ENCODE measurements at regions not wholly inside any gene's neighbourhood (a gene's known extent, or its start where the extent isn't known, plus 50 kb on each side); places are given as distances from the start of the nearest gene placed in this dataset.

DNA sequence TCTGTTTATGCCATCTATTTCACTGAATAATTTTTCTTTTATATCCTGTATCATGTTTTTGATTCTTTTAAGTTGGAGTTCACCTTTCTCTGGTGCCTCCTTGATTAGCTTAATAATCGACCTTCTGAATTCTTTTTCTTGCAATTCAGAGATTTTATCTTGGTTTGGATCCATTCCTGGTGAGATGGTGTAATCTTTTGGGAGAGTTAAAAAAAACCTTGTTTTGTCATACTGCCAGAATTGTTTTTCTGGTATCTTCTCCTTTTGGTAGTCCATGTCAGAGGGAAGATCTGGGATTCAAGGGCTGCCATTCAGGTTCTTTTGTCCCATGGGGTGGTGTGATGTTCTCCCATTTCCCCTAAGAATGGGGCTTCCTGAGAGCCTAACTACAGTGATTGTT is 800.8 kb upstream of the TYRP1 start:
- ChIA-PET POLR2A (no interaction called here), CTCF (no interaction called here)
- no peak for TF ChIP-seq HDGF (IDR thresholded peaks at IDR 0.05; ENCODE audit: borderline replicate concordance)
- TF ChIP-seq FOXM1 (IDR thresholded peaks at IDR 0.05; ENCODE audit: borderline replicate concordance), result no peak
- TF ChIP-seq CTBP1 (IDR thresholded peaks at IDR 0.05; ENCODE audit: borderline replicate concordance), result no peak
- TF ChIP-seq FOXA1 (IDR thresholded peaks at IDR 0.05), result no peak
- TF ChIP-seq SP1 (IDR thresholded peaks at IDR 0.05), result no peak
- no peak for TF ChIP-seq NFRKB (IDR thresholded peaks at IDR 0.05)
- TF ChIP-seq BHLHE40 (IDR thresholded peaks at IDR 0.05; ENCODE audit: borderline replicate concordance), result no peak
- TF ChIP-seq, protein P1, sequence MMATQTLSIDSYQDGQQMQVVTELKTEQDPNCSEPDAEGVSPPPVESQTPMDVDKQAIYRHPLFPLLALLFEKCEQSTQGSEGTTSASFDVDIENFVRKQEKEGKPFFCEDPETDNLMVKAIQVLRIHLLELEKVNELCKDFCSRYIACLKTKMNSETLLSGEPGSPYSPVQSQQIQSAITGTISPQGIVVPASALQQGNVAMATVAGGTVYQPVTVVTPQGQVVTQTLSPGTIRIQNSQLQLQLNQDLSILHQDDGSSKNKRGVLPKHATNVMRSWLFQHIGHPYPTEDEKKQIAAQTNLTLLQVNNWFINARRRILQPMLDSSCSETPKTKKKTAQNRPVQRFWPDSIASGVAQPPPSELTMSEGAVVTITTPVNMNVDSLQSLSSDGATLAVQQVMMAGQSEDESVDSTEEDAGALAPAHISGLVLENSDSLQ (IDR thresholded peaks at IDR 0.05), result no peak
- no peak for TF ChIP-seq ELF4 (IDR thresholded peaks at IDR 0.05)
- TF ChIP-seq L3MBTL2 (conservative IDR thresholded peaks at IDR 0.05), result no peak
- no peak for TF ChIP-seq TARDBP (IDR thresholded peaks at IDR 0.05)
- TF ChIP-seq SUZ12 (IDR thresholded peaks at IDR 0.05), result no peak
- TF ChIP-seq ZNF384 (IDR thresholded peaks at IDR 0.05), result no peak
- TF ChIP-seq FOXK2 (IDR thresholded peaks at IDR 0.05), result no peak
- no peak for TF ChIP-seq ARNT (IDR thresholded peaks at IDR 0.05)
- no peak for TF ChIP-seq LEF1 (IDR thresholded peaks at IDR 0.05; ENCODE audit: borderline replicate concordance)
- no peak for DNase-seq (ENCODE audit: extremely low spot score)

DNA sequence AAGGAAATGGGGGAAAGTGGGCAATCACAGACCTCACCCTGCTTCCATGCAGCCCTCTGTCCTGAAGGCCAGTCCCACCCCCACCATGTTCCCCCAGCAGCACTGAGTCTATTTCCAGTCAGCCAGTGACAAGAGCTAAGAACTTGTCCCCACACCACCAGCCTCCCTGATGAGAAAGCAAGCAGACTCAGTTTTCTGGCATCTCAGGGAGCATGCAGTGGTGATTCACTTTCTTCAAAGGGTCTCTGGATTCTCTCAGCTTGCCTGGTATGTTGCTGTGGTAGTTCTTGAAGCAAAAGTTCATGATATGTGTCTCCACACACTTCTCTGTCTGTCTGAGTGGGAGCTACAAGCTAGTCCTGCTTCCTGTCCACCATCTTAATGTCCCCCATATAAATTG is 799.9 kb upstream of the TYRP1 start:
- TF ChIP-seq ARNT (IDR thresholded peaks at IDR 0.05) (no peak), L3MBTL2 (conservative IDR thresholded peaks at IDR 0.05) (no peak), FOXK2 (IDR thresholded peaks at IDR 0.05) (no peak), TARDBP (IDR thresholded peaks at IDR 0.05) (no peak), SUZ12 (IDR thresholded peaks at IDR 0.05) (no peak), FOXA1 (IDR thresholded peaks at IDR 0.05) (no peak), FOXM1 (IDR thresholded peaks at IDR 0.05; ENCODE audit: borderline replicate concordance) (no peak), SP1 (IDR thresholded peaks at IDR 0.05) (no peak), LEF1 (IDR thresholded peaks at IDR 0.05; ENCODE audit: borderline replicate concordance) (no peak), BHLHE40 (IDR thresholded peaks at IDR 0.05; ENCODE audit: borderline replicate concordance) (no peak), ZNF384 (IDR thresholded peaks at IDR 0.05) (no peak), NFRKB (IDR thresholded peaks at IDR 0.05) (no peak), HDGF (IDR thresholded peaks at IDR 0.05; ENCODE audit: borderline replicate concordance) (no peak), CTBP1 (IDR thresholded peaks at IDR 0.05; ENCODE audit: borderline replicate concordance) (no peak), ELF4 (IDR thresholded peaks at IDR 0.05) (no peak)
- TF ChIP-seq, protein P1 (IDR thresholded peaks at IDR 0.05), result no peak
- CTCF ChIA-PET, result no interaction called here
- no peak for DNase-seq (ENCODE audit: extremely low spot score)
- POLR2A ChIA-PET, result no interaction called here

DNA sequence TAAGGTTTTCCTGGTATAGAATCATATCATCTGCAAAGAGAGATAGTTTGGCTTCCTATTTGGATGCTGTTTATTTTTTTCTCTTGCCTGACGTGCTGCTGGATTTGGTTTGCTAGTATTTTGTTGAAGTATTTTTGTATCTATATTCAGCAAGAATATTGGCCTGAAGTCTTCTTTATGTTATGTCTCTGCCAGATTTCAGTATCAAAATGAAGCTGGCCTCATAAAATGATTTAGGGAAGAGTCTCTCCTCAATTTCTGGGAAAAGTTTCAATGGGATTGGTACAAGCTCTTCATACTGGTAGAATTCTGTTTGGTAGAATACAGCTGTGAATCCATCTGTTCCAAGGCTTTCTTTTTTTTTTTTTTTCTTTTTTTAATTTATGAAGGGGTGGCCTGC is 799.0 kb upstream of the TYRP1 start:
- POLR2A ChIA-PET, result no interaction called here
- no peak for DNase-seq (ENCODE audit: extremely low spot score)
- TF ChIP-seq L3MBTL2 (conservative IDR thresholded peaks at IDR 0.05), result no peak
- no peak for TF ChIP-seq ELF4 (IDR thresholded peaks at IDR 0.05)
- TF ChIP-seq LEF1 (IDR thresholded peaks at IDR 0.05; ENCODE audit: borderline replicate concordance), result no peak
- no peak for TF ChIP-seq SP1 (IDR thresholded peaks at IDR 0.05)
- no peak for TF ChIP-seq TARDBP (IDR thresholded peaks at IDR 0.05)
- no peak for TF ChIP-seq CTBP1 (IDR thresholded peaks at IDR 0.05; ENCODE audit: borderline replicate concordance)
- no peak for TF ChIP-seq FOXK2 (IDR thresholded peaks at IDR 0.05)
- no peak for TF ChIP-seq FOXA1 (IDR thresholded peaks at IDR 0.05)
- CTCF ChIA-PET, result no interaction called here

DNA sequence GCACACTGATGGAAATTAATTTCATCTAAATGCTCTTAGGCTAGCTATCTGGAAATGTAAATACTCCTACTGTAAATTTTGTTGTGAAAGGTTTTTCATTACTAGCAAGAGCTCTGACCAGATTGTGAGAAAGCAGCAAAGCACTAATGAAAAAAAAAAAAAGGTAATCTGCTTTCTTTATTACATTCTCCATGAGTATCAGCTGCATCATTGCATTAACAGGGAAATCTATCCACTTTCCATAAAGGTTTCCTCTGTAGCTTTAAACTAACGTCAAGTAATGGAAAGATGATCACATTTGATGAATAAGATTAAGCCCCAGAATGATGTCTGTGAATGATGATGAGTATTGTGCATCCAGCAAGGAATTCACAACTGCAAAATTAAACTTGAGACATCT is 790.6 kb upstream of the TYRP1 start:
- CTCF ChIA-PET, result no interaction called here
- DNase-seq (ENCODE audit: extremely low spot score), result no peak
- POLR2A ChIA-PET, result no interaction called here
- TF ChIP-seq CTBP1 (IDR thresholded peaks at IDR 0.05; ENCODE audit: borderline replicate concordance) (no peak), NFRKB (IDR thresholded peaks at IDR 0.05) (no peak), ZNF384 (IDR thresholded peaks at IDR 0.05) (no peak), BHLHE40 (IDR thresholded peaks at IDR 0.05; ENCODE audit: borderline replicate concordance) (no peak), ELF4 (IDR thresholded peaks at IDR 0.05) (no peak), TARDBP (IDR thresholded peaks at IDR 0.05) (no peak), ARNT (IDR thresholded peaks at IDR 0.05) (no peak), FOXM1 (IDR thresholded peaks at IDR 0.05; ENCODE audit: borderline replicate concordance) (no peak), HDGF (IDR thresholded peaks at IDR 0.05; ENCODE audit: borderline replicate concordance) (no peak), SP1 (IDR thresholded peaks at IDR 0.05) (no peak), FOXA1 (IDR thresholded peaks at IDR 0.05) (no peak), LEF1 (IDR thresholded peaks at IDR 0.05; ENCODE audit: borderline replicate concordance) (no peak), L3MBTL2 (conservative IDR thresholded peaks at IDR 0.05) (no peak), FOXK2 (IDR thresholded peaks at IDR 0.05) (no peak), SUZ12 (IDR thresholded peaks at IDR 0.05) (no peak)
- TF ChIP-seq, protein P1 (IDR thresholded peaks at IDR 0.05), result no peak

DNA sequence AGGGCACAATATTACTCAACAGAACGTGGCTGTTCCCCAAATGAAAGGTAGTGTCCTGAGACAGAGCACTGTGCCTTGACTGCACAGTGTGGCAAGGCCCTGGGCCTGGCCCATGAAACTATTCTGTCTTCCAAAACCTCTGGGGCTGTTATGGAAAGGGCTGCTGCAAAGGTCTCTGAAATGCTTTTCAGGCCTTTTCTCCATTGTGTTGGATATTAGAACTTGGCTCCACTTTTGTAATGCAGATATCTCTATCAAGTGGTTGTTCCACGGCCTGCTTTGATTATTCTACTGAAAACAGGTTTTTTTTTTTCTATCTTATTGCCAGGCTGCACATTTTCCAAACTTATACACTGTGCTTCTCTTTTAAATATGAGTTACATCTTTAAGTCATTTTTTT is 777.5 kb upstream of the TYRP1 start:
- no peak for DNase-seq (ENCODE audit: extremely low spot score)
- CTCF ChIA-PET, result no interaction called here
- POLR2A ChIA-PET, result no interaction called here
- TF ChIP-seq LEF1 (IDR thresholded peaks at IDR 0.05; ENCODE audit: borderline replicate concordance), result no peak
- no peak for TF ChIP-seq SUZ12 (IDR thresholded peaks at IDR 0.05)
- TF ChIP-seq CTBP1 (IDR thresholded peaks at IDR 0.05; ENCODE audit: borderline replicate concordance), result no peak
- TF ChIP-seq L3MBTL2 (conservative IDR thresholded peaks at IDR 0.05), result no peak
- TF ChIP-seq TARDBP (IDR thresholded peaks at IDR 0.05), result no peak
- TF ChIP-seq FOXK2 (IDR thresholded peaks at IDR 0.05), result no peak
- TF ChIP-seq ARNT (IDR thresholded peaks at IDR 0.05), result no peak
- TF ChIP-seq ZNF384 (IDR thresholded peaks at IDR 0.05), result no peak
- TF ChIP-seq FOXM1 (IDR thresholded peaks at IDR 0.05; ENCODE audit: borderline replicate concordance), result no peak
- no peak for TF ChIP-seq NFRKB (IDR thresholded peaks at IDR 0.05)
- TF ChIP-seq, protein P1 (IDR thresholded peaks at IDR 0.05), result no peak
- TF ChIP-seq FOXA1 (IDR thresholded peaks at IDR 0.05), result no peak
- TF ChIP-seq SP1 (IDR thresholded peaks at IDR 0.05), result no peak
- TF ChIP-seq BHLHE40 (IDR thresholded peaks at IDR 0.05; ENCODE audit: borderline replicate concordance), result no peak
- TF ChIP-seq HDGF (IDR thresholded peaks at IDR 0.05; ENCODE audit: borderline replicate concordance), result no peak
